Vagina (tissue), 2 donors: ENCODE measurements at regions not wholly inside any gene's neighbourhood (a gene's known extent, or its start where the extent isn't known, plus 50 kb on each side); places are given as distances from the start of the nearest gene placed in this dataset.

Experiments
- POLR2A ChIP-seq, 2 donors: fragments of 450-650 bp; IDR thresholded peaks; one replicate each; pipeline ENCODE4 v1.6.1; 2017; ENCODE audit warnings: antibody characterized with exemption in 2 of 2, mild to moderate bottlenecking in 2 of 2, moderate library complexity in 2 of 2
- POLR2AphosphoS5 ChIP-seq, 2 donors: sonication (generic); formaldehyde crosslinking; IDR thresholded peaks; one replicate each; pipeline ENCODE4 v1.9.0; 2017; ENCODE audit warnings: antibody characterized with exemption in 2 of 2, mild to moderate bottlenecking in 2 of 2, low read depth in 1 of 2; ENCODE audit not compliant: insufficient read depth in 1 of 2
- TF ChIP-seq, protein P1 (sequence below), 3 experiments: fragments of 450-650 bp in 2 of 3; fragments of 200-600 bp in 1 of 3; sonication (generic) in 1 of 3; IDR thresholded peaks; one replicate each; pipeline ENCODE4 v1.5.1; 2017 to 2019; ENCODE audit warnings: antibody characterized with exemption in 3 of 3, mild to moderate bottlenecking in 2 of 3, moderate library complexity in 2 of 3

DNA sequence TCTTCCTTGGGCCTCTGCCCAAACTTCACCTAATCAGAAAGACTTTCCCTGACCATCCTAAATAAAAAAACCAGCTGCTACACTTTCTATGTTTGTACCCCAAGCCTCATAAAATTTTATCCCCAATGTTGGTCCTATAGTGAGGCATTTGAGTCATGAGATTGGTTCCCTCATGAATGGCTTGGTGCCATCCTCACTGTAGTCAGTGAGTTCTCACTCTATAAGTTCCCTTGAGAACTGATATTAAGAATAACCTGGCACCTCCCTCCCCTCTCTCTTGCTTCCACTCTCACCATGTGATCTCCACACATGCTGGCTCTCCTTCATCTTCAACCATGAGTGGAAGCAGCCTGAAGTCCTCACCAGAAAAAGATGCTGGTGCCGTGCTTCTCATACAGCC, 316.9 kb upstream of the PRDM1 start:
- TF ChIP-seq POLR2A (IDR thresholded peaks at IDR 0.05): no peak
- TF ChIP-seq, protein P1, sequence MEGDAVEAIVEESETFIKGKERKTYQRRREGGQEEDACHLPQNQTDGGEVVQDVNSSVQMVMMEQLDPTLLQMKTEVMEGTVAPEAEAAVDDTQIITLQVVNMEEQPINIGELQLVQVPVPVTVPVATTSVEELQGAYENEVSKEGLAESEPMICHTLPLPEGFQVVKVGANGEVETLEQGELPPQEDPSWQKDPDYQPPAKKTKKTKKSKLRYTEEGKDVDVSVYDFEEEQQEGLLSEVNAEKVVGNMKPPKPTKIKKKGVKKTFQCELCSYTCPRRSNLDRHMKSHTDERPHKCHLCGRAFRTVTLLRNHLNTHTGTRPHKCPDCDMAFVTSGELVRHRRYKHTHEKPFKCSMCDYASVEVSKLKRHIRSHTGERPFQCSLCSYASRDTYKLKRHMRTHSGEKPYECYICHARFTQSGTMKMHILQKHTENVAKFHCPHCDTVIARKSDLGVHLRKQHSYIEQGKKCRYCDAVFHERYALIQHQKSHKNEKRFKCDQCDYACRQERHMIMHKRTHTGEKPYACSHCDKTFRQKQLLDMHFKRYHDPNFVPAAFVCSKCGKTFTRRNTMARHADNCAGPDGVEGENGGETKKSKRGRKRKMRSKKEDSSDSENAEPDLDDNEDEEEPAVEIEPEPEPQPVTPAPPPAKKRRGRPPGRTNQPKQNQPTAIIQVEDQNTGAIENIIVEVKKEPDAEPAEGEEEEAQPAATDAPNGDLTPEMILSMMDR (IDR thresholded peaks at IDR 0.05): no peak
- no peak for TF ChIP-seq POLR2AphosphoS5 (IDR thresholded peaks at IDR 0.05; ENCODE audit: insufficient read depth in 1 of 2, low read depth in 1 of 2)
